HG03064 (cell line): ENCODE measurements at regions not wholly inside any gene's neighbourhood (a gene's known extent, or its start where the extent isn't known, plus 50 kb on each side); places are given as distances from the start of the nearest gene placed in this dataset.
"Not testable (repeated sequence)": the region's sequence is repeated elsewhere in the genome, so short reads cannot be mapped to it uniquely, and the experiment has no call there.

Experiments used
- ATAC-seq: cut with Tn5 transposase; IDR thresholded peaks from one replicate; pipeline ENCODE4 v1.9.1; 2021; ENCODE audit warnings: low read depth; ENCODE audit not compliant: unreplicated experiment

- no peak for ATAC-seq
Measured at GRCh38 chr4:151879705-151880445, 119.1 kb upstream of the GATB start.

GRCh38 chr4:151876381-151876988 lies 115.7 kb upstream of the GATB start:
- no peak for ATAC-seq

- no peak for ATAC-seq
Measured at GRCh38 chr4:151874328-151874727, 113.5 kb upstream of the GATB start.

- ATAC-seq: no peak
Measured at GRCh38 chr4:151866592-151866918, 105.7 kb upstream of the GATB start.

GRCh38 chr4:151865744-151866591 lies 105.2 kb upstream of the GATB start:
- no peak for ATAC-seq

GRCh38 chr4:151865312-151865711 lies 104.5 kb upstream of the GATB start:
- no peak for ATAC-seq

GRCh38 chr4:151864068-151864467 lies 103.3 kb upstream of the GATB start:
- no peak for ATAC-seq

GRCh38 chr4:151862766-151863165 lies 102.0 kb upstream of the GATB start:
- ATAC-seq: no peak

- no peak for ATAC-seq
Measured at GRCh38 chr4:151860561-151861093, 99.8 kb upstream of the GATB start.

GRCh38 chr4:151859641-151860040 lies 98.8 kb upstream of the GATB start:
- ATAC-seq: no peak

- no peak for ATAC-seq
Measured at GRCh38 chr4:151858356-151858755, 97.5 kb upstream of the GATB start.

- no peak for ATAC-seq
Measured at GRCh38 chr4:151857368-151857767, 96.6 kb upstream of the GATB start.

- ATAC-seq: no peak
Measured at GRCh38 chr4:151855747-151856146, 94.9 kb upstream of the GATB start.

GRCh38 chr4:151854731-151855130 lies 93.9 kb upstream of the GATB start:
- no peak for ATAC-seq

GRCh38 chr4:151853034-151853433 lies 92.2 kb upstream of the GATB start:
- no peak for ATAC-seq

- ATAC-seq: no peak
Measured at GRCh38 chr4:151852202-151852601, 91.4 kb upstream of the GATB start.

- no peak for ATAC-seq
Measured at GRCh38 chr4:151851354-151851753, 90.5 kb upstream of the GATB start.

GRCh38 chr4:151850791-151851213 lies 90.0 kb upstream of the GATB start:
- no peak for ATAC-seq

GRCh38 chr4:151845551-151845950 lies 84.7 kb upstream of the GATB start:
- not testable (repeated sequence) for ATAC-seq

GRCh38 chr4:151842430-151843079 lies 81.7 kb upstream of the GATB start:
- no peak for ATAC-seq

GRCh38 chr4:151841107-151841506 lies 80.3 kb upstream of the GATB start:
- no peak for ATAC-seq
